Testis (tissue), 2 donors: ENCODE measurements at regions not wholly inside any gene's neighbourhood (a gene's known extent, or its start where the extent isn't known, plus 50 kb on each side); places are given as distances from the start of the nearest gene placed in this dataset.

Source experiments
- DNase-seq: peaks from one replicate; pipeline ENCODE4 v3.0.0-alpha.2; 2019
- H3K27ac ChIP-seq, 2 donors: fragments of 200-600 bp; sonication (generic); one replicate each; pipeline ENCODE4 v1.5.1; 2019
- H3K27me3 ChIP-seq: fragments of 200-600 bp; sonication (generic); one replicate; pipeline ENCODE4 v1.5.1; 2019
- H3K36me3 ChIP-seq: fragments of 200-600 bp; sonication (generic); one replicate; pipeline ENCODE4 v1.5.1; 2017; ENCODE audit warnings: low read depth; ENCODE audit errors: missing control alignments
- H3K4me1 ChIP-seq: fragments of 200-600 bp; sonication (generic); one replicate; pipeline ENCODE4 v1.5.1; 2019
- H3K4me3 ChIP-seq, 2 donors: fragments of 200-600 bp; sonication (generic); one replicate each; pipeline ENCODE4 v1.5.1; 2017 to 2019
- H3K9me3 ChIP-seq: fragments of 200-600 bp; sonication (generic); one replicate; pipeline ENCODE4 v1.5.1; 2017
- CTCF ChIP-seq, 3 experiments: fragments of 450-650 bp in 2 of 3; fragments of 200-600 bp in 1 of 3; sonication (generic) in 1 of 3; IDR thresholded peaks; one replicate each; pipeline ENCODE4 v1.5.1; 2016 to 2019; ENCODE audit warnings: antibody characterized with exemption in 3 of 3, mild to moderate bottlenecking in 2 of 3, moderate library complexity in 1 of 3
- POLR2A ChIP-seq: fragments of 450-650 bp; IDR thresholded peaks from one replicate; pipeline ENCODE4 v1.6.1; 2017; ENCODE audit warnings: antibody characterized with exemption, mild to moderate bottlenecking, moderate library complexity
- WGBS, 2 donors: methylation state at CpG; one replicate each; pipeline ENCODE4 v1.1.5; 2018; 5-methylcytosine and 5-hydroxymethylcytosine counted together
- intact Hi-C: fragments of 100-400 bp; cut with DNase I; formaldehyde crosslinking; loops from one replicate; pipeline ENCODE4 v1.15.1; 2023; ENCODE audit warnings: low total_unique reads

GRCh38 chr3:106620646-106621045, 751.8 kb upstream of the CBLB start:
- Histone ChIP-seq H3K36me3 (no peaks in the 10 kb centered on the region), H3K27me3 (no peaks in the 10 kb centered on the region), H3K4me3 (no peak overlapping the region), H3K9me3 (no peaks in the 10 kb centered on the region), H3K4me1 (no peaks in the 10 kb centered on the region), H3K27ac (no peak overlapping the region)
- intact Hi-C loops: no loop called here
- DNase-seq: no peak
- 94 to 97% methylated on average over 1 of the region's 1 CpG for WGBS, 2 donors
- TF ChIP-seq POLR2A: no peak
- no peak for TF ChIP-seq CTCF (IDR thresholded peaks at IDR 0.05)

GRCh38 chr3:106624154-106624553, 753.1 kb upstream of the CCDC54 start:
- Histone ChIP-seq H3K27ac (no peak overlapping the region), H3K36me3 (no peaks in the 10 kb centered on the region), H3K4me1 (peaks cover 8% of the 10 kb centered on the region), H3K27me3 (no peaks in the 10 kb centered on the region), H3K9me3 (no peaks in the 10 kb centered on the region), H3K4me3 (no peak overlapping the region)
- TF ChIP-seq CTCF (IDR thresholded peaks at IDR 0.05) (no peak), POLR2A (no peak)
- intact Hi-C loops: no loop called here
- WGBS, 2 donors: 92 to 96% methylated on average over 1 of the region's 1 CpG
- DNase-seq: no peak

GRCh38 chr3:106628407-106628806, 748.8 kb upstream of the CCDC54 start:
- H3K4me3 ChIP-seq: no peak overlapping the region
- no peaks in the 10 kb centered on the region for H3K27me3 ChIP-seq
- no peaks in the 10 kb centered on the region for H3K9me3 ChIP-seq
- TF ChIP-seq CTCF (IDR thresholded peaks at IDR 0.05) (no peak), POLR2A (no peak)
- H3K4me1 ChIP-seq: peaks cover 9% of the 10 kb centered on the region
- no peaks in the 10 kb centered on the region for H3K36me3 ChIP-seq
- intact Hi-C loops: no loop called here
- DNase-seq: no peak
- H3K27ac ChIP-seq: no peak overlapping the region

GRCh38 chr3:106629215-106629832, 747.9 kb upstream of the CCDC54 start:
- H3K27me3 ChIP-seq: no peaks in the 10 kb centered on the region
- no peaks in the 10 kb centered on the region for H3K9me3 ChIP-seq
- no peak for DNase-seq
- intact Hi-C loops: no loop called here
- peaks cover 9% of the 10 kb centered on the region for H3K4me1 ChIP-seq
- no peak overlapping the region for H3K27ac ChIP-seq
- WGBS, 2 donors: 41 to 55% methylated on average over 2 of the region's 2 CpGs
- H3K4me3 ChIP-seq: no peak overlapping the region
- TF ChIP-seq POLR2A: no peak
- no peak for TF ChIP-seq CTCF (IDR thresholded peaks at IDR 0.05)
- H3K36me3 ChIP-seq: no peaks in the 10 kb centered on the region

- no peak for DNase-seq
Measured at GRCh38 chr3:106631373-106632108, 745.7 kb upstream of the CCDC54 start.

More at GRCh38 chr3:106631373-106632108, 745.7 kb upstream of the CCDC54 start:
- TF ChIP-seq POLR2A: no peak
- TF ChIP-seq CTCF (IDR thresholded peaks at IDR 0.05): no peak
- H3K4me1 ChIP-seq: peaks cover 9% of the 10 kb centered on the region
- H3K27ac ChIP-seq: no peak overlapping the region
- no peak overlapping the region for H3K4me3 ChIP-seq
- 94 to 95% methylated on average over 11 of the region's 11 CpGs for WGBS, 2 donors
- no peaks in the 10 kb centered on the region for H3K36me3 ChIP-seq
- H3K27me3 ChIP-seq: no peaks in the 10 kb centered on the region
- intact Hi-C loops: no loop called here
- no peaks in the 10 kb centered on the region for H3K9me3 ChIP-seq
